HEK293 (cell line): ENCODE measurements at regions not wholly inside any gene's neighbourhood (a gene's known extent, or its start where the extent isn't known, plus 50 kb on each side); places are given as distances from the start of the nearest gene placed in this dataset.

Experiments used
- CTCF ChIA-PET: fragments of 350-600 bp; formaldehyde crosslinking; extraction: SDS; loops from one replicate; lab custom pipeline; 2021; ENCODE audit warnings: antibody characterized with exemption; lab: Yijun Ruan, JAX
- POLR2A ChIA-PET: fragments of 300-600 bp; formaldehyde crosslinking; extraction: SDS; loops from one replicate; lab custom pipeline; 2020; ENCODE audit warnings: antibody characterized with exemption, inconsistent platforms; lab: Yijun Ruan, JAX
- H3K27ac ChIP-seq: fragments of 200-500 bp; sonication (Bioruptor generic); 2 replicates; pipeline ENCODE4 v1.5.1; 2014; ENCODE audit warnings: low read depth, low read length, control low read depth, inconsistent platforms; ENCODE audit errors: extremely low read depth
- H3K36me3 ChIP-seq, 2 experiments: fragments of 200-500 bp in 1 of 2; sonication (Bioruptor generic) in 1 of 2; 1 replicate in 1 of 2; 2 replicates in 1 of 2; pipeline ENCODE4 v1.5.1; 2014 to 2017; ENCODE audit warnings: inconsistent platforms in 2 of 2, low read length in 2 of 2; ENCODE audit not compliant: control insufficient read depth in 2 of 2, insufficient read depth in 1 of 2
- H3K4me1 ChIP-seq: fragments of 200-500 bp; sonication (Bioruptor generic); 2 replicates; pipeline ENCODE4 v1.5.1; 2014; ENCODE audit warnings: mild to moderate bottlenecking, low read length, inconsistent platforms; ENCODE audit not compliant: control insufficient read depth, insufficient read depth
- H3K4me3 ChIP-seq: 2 replicates; pipeline ENCODE4 v1.5.1; 2011; ENCODE audit warnings: low read depth, mild to moderate bottlenecking, control low read depth, low read length, moderate library complexity
- H3K9me3 ChIP-seq: fragments of 200-500 bp; sonication (Bioruptor generic); 2 replicates; pipeline ENCODE4 v1.5.1; 2014; ENCODE audit warnings: low read depth, low read length, inconsistent platforms; ENCODE audit not compliant: control insufficient read depth, insufficient read depth
- GLI4 ChIP-seq: fragments of 450-650 bp; formaldehyde crosslinking; IDR thresholded peaks from 2 replicates; pipeline ENCODE4 v1.5.1; 2016; ENCODE audit warnings: missing biosample characterization, missing genetic modification characterization
- IKZF3 ChIP-seq: fragments of 450-650 bp; IDR thresholded peaks from 2 replicates; pipeline ENCODE4 v1.5.0; 2018; ENCODE audit warnings: missing biosample characterization, mild to moderate bottlenecking, missing genetic modification characterization, moderate library complexity
- KLF1 ChIP-seq: fragments of 450-650 bp; formaldehyde crosslinking; IDR thresholded peaks from 2 replicates; pipeline ENCODE4 v1.5.1; 2016; ENCODE audit warnings: missing biosample characterization, missing genetic modification characterization
- KLF7 ChIP-seq: fragments of 450-650 bp; formaldehyde crosslinking; IDR thresholded peaks from 2 replicates; pipeline ENCODE4 v1.5.1; 2016; ENCODE audit warnings: missing biosample characterization, missing genetic modification characterization, borderline replicate concordance
- OVOL3 ChIP-seq: fragments of 450-650 bp; formaldehyde crosslinking; IDR thresholded peaks from 2 replicates; pipeline ENCODE4 v1.5.1; 2016; ENCODE audit warnings: missing biosample characterization, missing genetic modification characterization
- PATZ1 ChIP-seq: fragments of 450-650 bp; formaldehyde crosslinking; IDR thresholded peaks from 2 replicates; pipeline ENCODE4 v1.5.1; 2016; ENCODE audit warnings: missing biosample characterization, missing genetic modification characterization
- PRDM6 ChIP-seq: fragments of 450-650 bp; formaldehyde crosslinking; IDR thresholded peaks from 2 replicates; pipeline ENCODE4 v1.5.1; 2017; ENCODE audit warnings: missing biosample characterization, missing genetic modification characterization
- REPIN1 ChIP-seq: fragments of 450-650 bp; formaldehyde crosslinking; IDR thresholded peaks from 2 replicates; pipeline ENCODE4 v1.5.1; 2017; ENCODE audit warnings: missing biosample characterization, missing genetic modification characterization, low read depth
- SP2 ChIP-seq: fragments of 450-650 bp; formaldehyde crosslinking; IDR thresholded peaks from 2 replicates; pipeline ENCODE4 v1.5.1; 2016; ENCODE audit warnings: missing biosample characterization, missing genetic modification characterization
- TCF7L2 ChIP-seq: IDR thresholded peaks from 2 replicates; pipeline ENCODE4 v1.6.1; 2011; ENCODE audit warnings: low read depth, mild to moderate bottlenecking, inconsistent platforms, low read length, moderate library complexity, borderline replicate concordance
- TRIM28 ChIP-seq: IDR thresholded peaks from 2 replicates; pipeline ENCODE4 v1.6.1; 2011; ENCODE audit warnings: low read length, control low read depth, borderline replicate concordance
- ZBTB21 ChIP-seq: fragments of 450-650 bp; formaldehyde crosslinking; IDR thresholded peaks from 2 replicates; pipeline ENCODE4 v1.5.1; 2017; ENCODE audit warnings: missing biosample characterization, missing genetic modification characterization
- ZEB2 ChIP-seq: fragments of 450-650 bp; formaldehyde crosslinking; IDR thresholded peaks from 2 replicates; pipeline ENCODE4 v1.5.1; 2016; ENCODE audit warnings: missing biosample characterization, missing genetic modification characterization
- ZFP41 ChIP-seq: fragments of 450-650 bp; formaldehyde crosslinking; IDR thresholded peaks from 2 replicates; pipeline ENCODE4 v1.5.1; 2016; ENCODE audit warnings: missing biosample characterization, missing genetic modification characterization, borderline replicate concordance
- ZNF114 ChIP-seq: fragments of 450-650 bp; formaldehyde crosslinking; IDR thresholded peaks from 2 replicates; pipeline ENCODE4 v1.5.0; 2017; ENCODE audit warnings: missing biosample characterization, missing genetic modification characterization
- ZNF16 ChIP-seq: fragments of 450-650 bp; formaldehyde crosslinking; IDR thresholded peaks from 2 replicates; pipeline ENCODE4 v1.5.1; 2016; ENCODE audit warnings: low read depth, missing biosample characterization, missing genetic modification characterization
- ZNF202 ChIP-seq: fragments of 450-650 bp; formaldehyde crosslinking; IDR thresholded peaks from 2 replicates; pipeline ENCODE4 v1.5.1; 2016; ENCODE audit warnings: missing biosample characterization, missing genetic modification characterization, borderline replicate concordance
- ZNF26 ChIP-seq: fragments of 450-650 bp; formaldehyde crosslinking; IDR thresholded peaks from 2 replicates; pipeline ENCODE4 v1.5.1; 2016; ENCODE audit warnings: missing biosample characterization, missing genetic modification characterization
- ZNF266 ChIP-seq: fragments of 450-650 bp; formaldehyde crosslinking; IDR thresholded peaks from 2 replicates; pipeline ENCODE4 v1.5.1; 2016; ENCODE audit warnings: missing biosample characterization, missing genetic modification characterization, low read depth
- ZNF391 ChIP-seq: fragments of 450-650 bp; formaldehyde crosslinking; IDR thresholded peaks from 2 replicates; pipeline ENCODE4 v1.5.1; 2016; ENCODE audit warnings: low read depth, missing biosample characterization, missing genetic modification characterization, borderline replicate concordance
- ZNF433 ChIP-seq: fragments of 450-650 bp; formaldehyde crosslinking; IDR thresholded peaks from 2 replicates; pipeline ENCODE4 v1.5.1; 2016; ENCODE audit warnings: missing biosample characterization, missing genetic modification characterization, low read depth
- ZNF529 ChIP-seq: fragments of 450-650 bp; formaldehyde crosslinking; IDR thresholded peaks from 2 replicates; pipeline ENCODE4 v1.5.1; 2017; ENCODE audit warnings: missing genetic modification characterization, missing biosample characterization; ENCODE audit not compliant: insufficient replicate concordance
- ZNF580 ChIP-seq: fragments of 450-650 bp; formaldehyde crosslinking; IDR thresholded peaks from 2 replicates; pipeline ENCODE4 v1.5.1; 2016; ENCODE audit warnings: missing biosample characterization, missing genetic modification characterization
- ZNF600 ChIP-seq: fragments of 450-650 bp; formaldehyde crosslinking; IDR thresholded peaks from 2 replicates; pipeline ENCODE4 v1.5.1; 2016; ENCODE audit warnings: missing biosample characterization, missing genetic modification characterization
- ZNF768 ChIP-seq: fragments of 450-650 bp; formaldehyde crosslinking; IDR thresholded peaks from 2 replicates; pipeline ENCODE4 v1.5.1; 2018; ENCODE audit warnings: missing biosample characterization, mild to moderate bottlenecking, missing genetic modification characterization
- ZNF843 ChIP-seq: fragments of 450-650 bp; formaldehyde crosslinking; IDR thresholded peaks from 2 replicates; pipeline ENCODE4 v1.5.1; 2016; ENCODE audit warnings: missing biosample characterization, missing genetic modification characterization

GRCh38 chr1:217953330-217953729, 322.2 kb downstream of the SPATA17 start:
- no peak for TF ChIP-seq OVOL3
- no peak for TF ChIP-seq ZNF433 (tag by site-specific recombination)
- TF ChIP-seq TRIM28, result no peak
- ChIA-PET CTCF (no interaction called here), POLR2A (no interaction called here)
- H3K4me1 ChIP-seq, result no peaks in the 10 kb centered on the region
- no peak overlapping the region for H3K4me3 ChIP-seq
- no peaks in the 10 kb centered on the region for H3K9me3 ChIP-seq
- no peak overlapping the region for H3K27ac ChIP-seq
- H3K36me3 ChIP-seq, result no peaks in the 10 kb centered on the region

GRCh38 chr1:217953922-217954321, 322.8 kb downstream of the SPATA17 start:
- H3K27ac ChIP-seq, result no peak overlapping the region
- POLR2A ChIA-PET, result no interaction called here
- H3K4me1 ChIP-seq, result no peaks in the 10 kb centered on the region
- TF ChIP-seq ZNF202 (tag by site-specific recombination) (no peak), ZNF843 (no peak), SP2 (tag by site-specific recombination) (no peak), ZNF26 (no peak), IKZF3 (tag by site-specific recombination) (no peak), ZNF768 (tag by site-specific recombination) (no peak), TCF7L2 (no peak), GLI4 (tag by site-specific recombination) (no peak), TRIM28 (no peak), ZNF600 (no peak), PATZ1 (tag by site-specific recombination) (no peak)
- TF ChIP-seq, all 188 proteins: peak for 0
- Histone ChIP-seq H3K36me3 (no peaks in the 10 kb centered on the region), H3K9me3 (no peaks in the 10 kb centered on the region), H3K4me3 (no peak overlapping the region)
- CTCF ChIA-PET, result no interaction called here

- Histone ChIP-seq H3K9me3 (no peaks in the 10 kb centered on the region), H3K4me1 (no peaks in the 10 kb centered on the region), H3K36me3 (no peaks in the 10 kb centered on the region), H3K4me3 (no peak overlapping the region), H3K27ac (no peak overlapping the region)
- POLR2A ChIA-PET, result no interaction called here
- CTCF ChIA-PET, result no interaction called here
- TF ChIP-seq ZNF16 (no peak), ZNF529 (tag by site-specific recombination) (no peak), REPIN1 (tag by site-specific recombination) (no peak), ZNF768 (tag by site-specific recombination) (no peak), ZNF391 (tag by site-specific recombination) (no peak), KLF7 (tag by site-specific recombination) (no peak), ZNF580 (tag by site-specific recombination) (no peak), KLF1 (no peak), ZEB2 (no peak), GLI4 (tag by site-specific recombination) (no peak), PRDM6 (tag by site-specific recombination) (no peak), ZNF114 (tag by site-specific recombination) (no peak), ZNF433 (tag by site-specific recombination) (no peak), ZFP41 (tag by site-specific recombination) (no peak), ZBTB21 (no peak), ZNF266 (tag by site-specific recombination) (no peak)
These were observed 324.6 kb downstream of the SPATA17 start for GRCh38 chr1:217955723-217956122.
